ENCODE measurements at regions not wholly inside any gene's neighbourhood (a gene's known extent, or its start where the extent isn't known, plus 50 kb on each side); places are given as distances from the start of the nearest gene placed in this dataset.
"Not testable (repeated sequence)": the region's sequence is repeated elsewhere in the genome, so short reads cannot be mapped to it uniquely, and the experiment has no call there.

GRCh38 chr3:35448681-35449080, 190.6 kb upstream of the ARPP21 start:
- DNase-seq: no peak

- not testable (repeated sequence) for DNase-seq
Measured at GRCh38 chr3:35454819-35455218, 184.5 kb upstream of the ARPP21 start.

GRCh38 chr3:35473956-35474355, 165.4 kb upstream of the ARPP21 start:
- DNase-seq: no peak

- DNase-seq: not testable (repeated sequence)
Measured at GRCh38 chr3:35482566-35482965, 156.8 kb upstream of the ARPP21 start.

DNA sequence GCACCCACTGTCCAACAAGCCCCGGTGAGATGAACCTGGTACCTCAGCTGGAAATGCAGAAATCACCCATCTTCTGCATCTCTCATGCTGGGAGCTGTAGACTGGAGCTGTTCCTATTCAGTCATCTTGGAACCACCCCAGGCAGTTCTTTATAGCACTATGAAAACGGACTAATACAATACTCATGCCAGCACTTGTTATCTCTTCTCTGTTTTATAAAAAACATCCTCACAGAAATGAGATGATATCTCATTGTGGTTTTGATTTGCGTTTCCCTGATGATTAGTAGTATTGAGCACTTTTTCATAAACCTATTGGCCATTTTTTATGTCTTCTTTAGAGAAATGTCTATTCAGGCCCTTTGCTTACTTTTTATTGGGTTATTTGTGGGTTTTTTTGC, 156.2 kb upstream of the ARPP21 start:
- DNase-seq: no peak

- no peak for DNase-seq
Measured at GRCh38 chr3:35484929-35485530, 154.3 kb upstream of the ARPP21 start.

- no peak for DNase-seq
Measured at GRCh38 chr3:35486295-35486694, 153.0 kb upstream of the ARPP21 start.

DNA sequence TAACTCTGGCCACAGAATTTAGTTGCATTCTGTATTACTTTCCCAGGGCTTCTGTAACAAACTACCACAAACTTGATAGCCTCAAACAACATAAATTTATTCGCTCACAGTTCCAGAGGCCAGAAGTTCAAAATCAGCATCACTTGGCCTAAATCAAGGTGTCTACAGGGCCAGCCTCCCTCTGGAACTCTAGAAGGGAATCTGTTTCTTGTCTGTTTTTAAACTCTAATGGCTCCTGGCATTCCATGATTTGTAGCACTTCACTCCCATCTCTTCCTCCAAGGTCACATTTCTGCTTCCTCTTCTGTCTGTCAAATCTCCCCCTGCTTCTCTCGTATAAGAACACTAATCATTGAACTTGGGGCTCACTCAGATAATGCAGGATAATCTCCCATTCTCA, 151.9 kb upstream of the ARPP21 start:
- DNase-seq: no peak

- no peak for DNase-seq
Measured at GRCh38 chr3:35488526-35488925, 150.8 kb upstream of the ARPP21 start.

- no peak for DNase-seq
Measured at GRCh38 chr3:35492841-35493240, 146.5 kb upstream of the ARPP21 start.

GRCh38 chr3:35498506-35499210, 140.7 kb upstream of the ARPP21 start:
- no peak for DNase-seq

DNA sequence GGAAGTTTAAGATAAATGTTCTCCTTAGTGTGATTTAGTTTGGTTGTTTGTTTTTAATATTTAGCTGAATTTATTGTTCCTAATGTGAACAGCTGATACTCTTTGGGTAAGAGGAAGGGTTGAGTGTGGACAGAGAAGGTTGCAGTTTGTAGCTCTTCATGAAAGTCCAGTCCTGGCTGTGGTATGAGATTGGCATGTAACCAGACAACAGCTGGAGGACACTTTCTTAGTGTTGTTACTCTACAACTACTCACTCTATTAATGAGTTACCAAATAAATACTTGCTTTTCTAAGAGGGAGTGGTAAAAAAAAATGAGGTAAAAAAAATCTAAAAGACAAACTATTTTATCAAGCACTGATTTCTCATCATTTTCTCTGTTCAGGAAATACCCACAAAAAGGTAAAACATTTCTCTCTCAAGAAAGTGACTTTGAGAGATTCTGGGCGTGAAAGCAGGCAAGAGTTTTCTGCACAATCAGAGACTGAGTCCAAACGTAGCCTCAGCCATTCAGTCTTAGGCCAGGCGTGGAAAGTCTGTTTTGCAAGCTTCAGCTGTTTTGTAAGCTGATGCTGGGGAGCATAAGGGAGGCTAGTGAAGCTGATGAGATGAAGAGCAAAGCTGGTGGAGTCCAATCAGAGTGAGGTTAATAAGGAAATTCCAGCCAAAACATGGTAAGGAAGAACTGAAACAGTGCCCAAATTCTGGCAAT, 138.5 kb upstream of the ARPP21 start:
- DNase-seq: no peak

DNA sequence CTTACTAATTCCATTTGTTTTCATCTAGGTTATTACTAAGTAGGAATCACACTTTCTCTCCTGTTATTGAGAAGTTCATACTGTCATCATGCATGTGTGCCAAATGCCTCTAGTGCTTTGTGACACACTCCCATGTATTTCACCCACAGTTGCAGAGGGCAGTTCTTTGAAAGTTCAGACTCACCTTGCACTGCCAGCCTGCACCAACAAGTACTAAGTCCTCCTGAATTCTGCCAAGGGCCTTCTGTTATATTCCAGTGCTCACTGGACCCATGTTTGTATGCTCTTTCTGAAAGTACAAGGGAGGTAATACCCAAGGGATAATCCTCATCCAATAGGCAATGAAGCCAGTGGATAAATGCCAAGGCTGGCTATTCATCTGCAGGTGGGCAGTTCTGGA, 136.6 kb upstream of the ARPP21 start:
- DNase-seq: no peak

GRCh38 chr3:35505181-35505580, 134.1 kb upstream of the ARPP21 start:
- DNase-seq: no peak

- no peak for DNase-seq
Measured at GRCh38 chr3:35505772-35506171, 133.6 kb upstream of the ARPP21 start.

DNA sequence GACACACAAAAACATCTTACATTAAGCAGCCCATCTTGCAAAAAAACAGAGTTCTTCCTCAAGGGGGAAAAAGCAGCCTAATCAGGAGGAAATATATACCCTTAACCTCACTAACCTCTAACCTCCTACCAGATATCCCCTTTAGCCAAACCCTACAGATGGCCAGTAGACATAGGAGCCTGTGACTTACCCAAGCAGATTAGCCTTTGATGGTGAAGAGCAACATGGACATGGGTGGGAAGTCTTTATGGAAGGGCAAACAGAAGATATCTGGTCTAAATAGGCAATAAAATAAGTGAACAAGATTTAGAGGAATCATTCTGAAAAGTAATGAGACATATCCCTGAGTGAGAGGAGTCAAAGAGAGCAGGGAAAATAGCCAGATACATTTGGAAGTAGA, 119.4 kb upstream of the ARPP21 start:
- DNase-seq: no peak

- no peak for DNase-seq
Measured at GRCh38 chr3:35521196-35521595, 118.1 kb upstream of the ARPP21 start.

DNA sequence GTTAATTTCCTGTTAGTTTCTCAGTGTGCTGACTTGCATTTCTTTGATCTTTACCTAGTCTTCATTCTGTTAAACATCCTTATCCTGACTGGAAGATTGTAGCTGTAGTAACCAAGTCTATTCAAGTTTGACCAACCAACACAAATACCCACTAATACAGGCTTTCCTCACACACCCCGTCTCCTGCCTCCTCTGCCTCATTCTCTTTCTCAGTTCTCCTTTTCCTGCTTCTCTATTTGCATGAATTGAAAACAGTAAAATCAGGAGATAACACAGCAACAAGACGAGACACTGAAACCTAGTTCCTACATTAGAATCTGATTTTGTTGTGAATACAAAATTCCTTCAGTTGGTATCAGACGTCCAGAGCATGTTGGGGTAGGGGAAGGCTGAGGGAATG, 116.9 kb upstream of the ARPP21 start:
- DNase-seq: no peak

DNA sequence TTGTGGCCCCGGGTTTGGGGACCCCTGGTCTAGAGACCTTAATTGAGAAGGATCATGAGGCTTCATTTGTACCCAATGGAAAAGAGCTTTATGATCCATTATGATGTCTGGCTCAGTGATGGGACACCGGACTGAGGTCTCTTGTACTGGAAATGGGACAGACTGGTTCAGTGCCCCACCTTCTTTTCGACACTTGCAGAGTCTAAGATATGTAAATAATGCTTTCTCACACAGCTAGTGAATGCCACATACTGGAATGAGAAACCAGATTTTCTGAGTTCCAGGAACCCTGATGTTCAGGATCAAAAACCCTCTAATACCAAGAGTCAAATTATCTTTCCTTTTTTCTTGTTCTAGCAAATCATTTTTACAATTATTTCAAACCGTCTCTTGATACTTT, 116.3 kb upstream of the ARPP21 start:
- no peak for DNase-seq

DNA sequence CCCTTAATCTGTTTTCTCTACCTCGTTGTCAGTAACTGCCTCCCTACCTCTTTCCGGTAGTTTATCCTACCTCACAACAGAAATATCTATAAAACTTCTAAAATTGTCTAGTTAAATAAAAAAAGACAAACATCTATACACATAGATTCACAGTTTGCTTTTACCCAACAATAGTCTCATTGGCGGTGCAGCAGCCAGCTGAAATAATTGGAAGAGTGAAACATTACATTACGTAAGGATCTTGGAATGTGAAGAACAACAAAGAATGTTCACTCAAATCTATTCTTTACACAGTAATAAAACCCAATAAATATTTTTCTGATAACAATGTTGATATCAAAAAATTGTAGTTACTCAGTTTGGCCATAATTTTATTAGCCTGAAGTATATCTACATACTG, 115.5 kb upstream of the ARPP21 start:
- DNase-seq: no peak

DNA sequence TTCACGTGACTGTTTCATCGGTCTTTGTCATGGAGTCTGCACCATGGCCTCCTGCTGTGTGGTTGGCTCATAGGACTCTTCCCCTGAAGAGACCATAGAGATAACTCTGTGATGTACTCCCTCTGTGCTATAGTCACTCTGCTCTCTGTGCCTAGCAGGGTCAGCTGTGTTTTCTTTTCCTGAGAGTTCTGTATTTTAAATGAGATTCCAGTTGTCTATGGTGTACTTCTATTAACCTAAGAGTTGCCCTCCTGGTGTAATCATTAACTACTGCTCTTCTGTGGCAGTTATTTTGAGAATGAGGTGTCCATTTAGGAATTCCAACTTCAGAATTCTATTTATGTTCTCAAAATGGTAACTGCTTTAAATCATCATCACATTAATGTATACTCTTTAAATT, 114.5 kb upstream of the ARPP21 start:
- no peak for DNase-seq

DNA sequence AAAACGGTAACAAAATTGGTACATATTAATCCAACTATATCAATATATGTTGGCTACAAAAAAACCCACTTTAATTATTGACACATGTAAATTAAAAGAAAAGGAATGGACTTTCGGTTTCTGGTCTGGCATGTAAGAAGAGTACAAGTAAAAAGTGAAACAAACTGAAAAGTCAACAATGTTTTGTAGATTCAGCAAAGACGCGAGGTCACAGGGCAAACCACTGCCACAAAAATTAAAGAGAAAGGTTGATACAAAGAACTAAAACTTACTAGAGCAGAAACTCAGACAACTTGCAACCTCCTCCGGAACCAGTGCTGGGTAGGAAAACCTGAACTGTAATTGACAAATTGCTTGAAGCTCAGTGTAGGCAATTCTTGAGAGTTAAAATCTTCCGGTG, 110.6 kb upstream of the ARPP21 start:
- DNase-seq: no peak

DNA sequence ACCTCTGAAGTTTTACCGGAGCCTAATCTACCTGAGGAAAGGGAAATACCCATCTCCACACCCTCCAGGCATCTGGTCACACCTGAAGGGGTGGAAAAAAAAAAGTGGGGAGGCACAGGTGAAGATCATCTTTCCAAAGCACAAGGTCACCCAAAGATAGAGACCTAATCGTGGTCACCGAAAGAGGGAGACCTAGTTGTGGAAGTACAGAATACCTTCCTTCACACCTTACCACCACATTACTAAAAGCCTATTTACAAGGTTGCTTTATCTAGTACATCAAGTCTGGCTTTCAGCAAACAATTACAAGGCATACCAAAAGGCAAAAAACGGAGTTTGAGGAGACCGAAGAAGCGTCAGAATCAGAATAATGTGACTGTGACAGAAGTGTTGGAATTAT, 110.0 kb upstream of the ARPP21 start:
- DNase-seq: no peak

DNA sequence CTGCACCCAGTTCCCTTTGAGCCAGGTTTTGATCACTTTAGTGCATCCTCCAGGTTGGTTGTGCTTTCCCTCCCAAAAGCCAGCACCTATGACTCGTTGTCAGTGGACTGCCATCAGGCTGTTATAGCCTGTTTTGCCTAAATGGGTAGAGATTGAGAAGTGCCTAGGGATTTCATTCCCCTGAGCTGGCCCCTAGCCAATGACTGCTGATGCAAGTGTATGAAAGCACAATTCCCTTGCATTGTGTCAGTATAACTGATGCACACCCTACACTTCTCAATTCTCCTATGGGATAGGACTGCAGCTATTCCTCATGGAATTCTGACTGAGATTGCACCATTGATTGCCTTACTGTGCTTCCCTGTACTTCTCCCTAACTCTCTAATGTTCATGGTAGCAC, 102.1 kb upstream of the ARPP21 start:
- DNase-seq: no peak

DNA sequence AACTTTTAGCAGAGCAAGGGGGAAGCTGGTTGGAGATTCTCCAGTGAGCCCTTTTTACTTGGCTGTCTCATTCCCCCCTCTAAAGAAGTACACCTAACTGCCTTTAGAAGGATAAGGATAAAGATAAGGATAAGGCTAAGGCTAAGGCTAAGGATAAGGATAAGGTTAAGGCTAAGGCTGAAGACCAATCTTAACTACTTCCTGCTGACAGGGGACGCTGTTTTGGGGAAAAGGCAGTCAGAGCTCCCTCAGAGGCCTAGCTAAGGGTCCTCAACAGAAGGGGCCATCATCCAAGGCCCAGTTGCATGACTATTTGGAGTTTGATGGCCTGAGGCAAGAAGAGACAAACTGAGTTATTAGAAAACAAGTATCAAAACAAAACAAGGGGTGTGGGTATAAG, 94.3 kb upstream of the ARPP21 start:
- no peak for DNase-seq
